ENCODE measurements at regions not wholly inside any gene's neighbourhood (a gene's known extent, or its start where the extent isn't known, plus 50 kb on each side); places are given as distances from the start of the nearest gene placed in this dataset.

DNA sequence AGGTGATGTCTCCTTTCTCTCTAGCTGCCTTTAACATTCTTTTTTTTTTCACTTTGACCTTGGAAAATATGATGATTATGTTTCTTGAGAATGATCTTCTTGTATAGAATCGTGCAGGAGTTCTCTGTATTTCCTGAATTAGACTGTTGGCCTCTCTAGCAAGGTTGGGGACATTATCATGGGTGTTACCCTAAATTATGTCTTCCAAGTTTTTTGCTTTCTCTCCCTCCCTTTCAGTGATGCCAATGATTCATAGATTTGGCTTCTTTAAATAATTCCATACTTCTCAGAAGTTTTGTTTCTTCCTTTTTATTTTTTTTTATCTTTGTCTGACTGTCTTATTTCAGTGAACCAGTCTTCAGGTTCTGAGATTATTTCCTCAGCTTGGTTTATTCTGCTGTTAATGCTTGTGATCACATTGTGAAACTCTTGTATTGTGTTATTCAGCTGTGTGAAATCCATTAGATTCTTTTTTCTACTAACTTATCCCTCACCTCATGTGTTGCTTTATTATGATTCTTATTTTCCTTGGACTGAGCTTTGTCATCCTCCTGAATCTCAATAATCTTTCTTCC lies 268.4 kb upstream of the NRIP1 start:
- intact Hi-C loops (cut with micrococcal nuclease; ENCODE audit: unreplicated experiment) = no loop called here
- no peaks in the 10 kb centered on the region for H3K9me3 ChIP-seq (ENCODE audit: control insufficient read depth, insufficient read depth, low read depth, low read length)
- H3K4me3 ChIP-seq (ENCODE audit: low read depth in 2 of 2, low read length in 2 of 2) = no peak overlapping the region
- no peaks in the 10 kb centered on the region for H3K36me3 ChIP-seq (ENCODE audit: control insufficient read depth, insufficient read depth, low read length)
- in situ Hi-C loops (cut with HindIII; ENCODE audit: low pct_unique_long_range_greater_than_20kb, low sequenced_read_pairs) = no loop called here
- TF ChIP-seq, protein P1, sequence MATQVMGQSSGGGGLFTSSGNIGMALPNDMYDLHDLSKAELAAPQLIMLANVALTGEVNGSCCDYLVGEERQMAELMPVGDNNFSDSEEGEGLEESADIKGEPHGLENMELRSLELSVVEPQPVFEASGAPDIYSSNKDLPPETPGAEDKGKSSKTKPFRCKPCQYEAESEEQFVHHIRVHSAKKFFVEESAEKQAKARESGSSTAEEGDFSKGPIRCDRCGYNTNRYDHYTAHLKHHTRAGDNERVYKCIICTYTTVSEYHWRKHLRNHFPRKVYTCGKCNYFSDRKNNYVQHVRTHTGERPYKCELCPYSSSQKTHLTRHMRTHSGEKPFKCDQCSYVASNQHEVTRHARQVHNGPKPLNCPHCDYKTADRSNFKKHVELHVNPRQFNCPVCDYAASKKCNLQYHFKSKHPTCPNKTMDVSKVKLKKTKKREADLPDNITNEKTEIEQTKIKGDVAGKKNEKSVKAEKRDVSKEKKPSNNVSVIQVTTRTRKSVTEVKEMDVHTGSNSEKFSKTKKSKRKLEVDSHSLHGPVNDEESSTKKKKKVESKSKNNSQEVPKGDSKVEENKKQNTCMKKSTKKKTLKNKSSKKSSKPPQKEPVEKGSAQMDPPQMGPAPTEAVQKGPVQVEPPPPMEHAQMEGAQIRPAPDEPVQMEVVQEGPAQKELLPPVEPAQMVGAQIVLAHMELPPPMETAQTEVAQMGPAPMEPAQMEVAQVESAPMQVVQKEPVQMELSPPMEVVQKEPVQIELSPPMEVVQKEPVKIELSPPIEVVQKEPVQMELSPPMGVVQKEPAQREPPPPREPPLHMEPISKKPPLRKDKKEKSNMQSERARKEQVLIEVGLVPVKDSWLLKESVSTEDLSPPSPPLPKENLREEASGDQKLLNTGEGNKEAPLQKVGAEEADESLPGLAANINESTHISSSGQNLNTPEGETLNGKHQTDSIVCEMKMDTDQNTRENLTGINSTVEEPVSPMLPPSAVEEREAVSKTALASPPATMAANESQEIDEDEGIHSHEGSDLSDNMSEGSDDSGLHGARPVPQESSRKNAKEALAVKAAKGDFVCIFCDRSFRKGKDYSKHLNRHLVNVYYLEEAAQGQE (IDR thresholded peaks at IDR 0.05; ENCODE audit: insufficient read depth in 1 of 2, low read depth in 2 of 2, low read length in 1 of 2) = no peak
- TF ChIP-seq SIN3A (IDR thresholded peaks at IDR 0.05; ENCODE audit: borderline replicate concordance, insufficient read depth, low read depth, low read length) = no peak
- TF ChIP-seq POLR2AphosphoS5 (IDR thresholded peaks at IDR 0.05; ENCODE audit: low read depth, low read length) = no peak
- no peak for TF ChIP-seq TCF7L2 (IDR thresholded peaks at IDR 0.05; ENCODE audit: low read depth, low read length)
- TF ChIP-seq, protein P2, sequence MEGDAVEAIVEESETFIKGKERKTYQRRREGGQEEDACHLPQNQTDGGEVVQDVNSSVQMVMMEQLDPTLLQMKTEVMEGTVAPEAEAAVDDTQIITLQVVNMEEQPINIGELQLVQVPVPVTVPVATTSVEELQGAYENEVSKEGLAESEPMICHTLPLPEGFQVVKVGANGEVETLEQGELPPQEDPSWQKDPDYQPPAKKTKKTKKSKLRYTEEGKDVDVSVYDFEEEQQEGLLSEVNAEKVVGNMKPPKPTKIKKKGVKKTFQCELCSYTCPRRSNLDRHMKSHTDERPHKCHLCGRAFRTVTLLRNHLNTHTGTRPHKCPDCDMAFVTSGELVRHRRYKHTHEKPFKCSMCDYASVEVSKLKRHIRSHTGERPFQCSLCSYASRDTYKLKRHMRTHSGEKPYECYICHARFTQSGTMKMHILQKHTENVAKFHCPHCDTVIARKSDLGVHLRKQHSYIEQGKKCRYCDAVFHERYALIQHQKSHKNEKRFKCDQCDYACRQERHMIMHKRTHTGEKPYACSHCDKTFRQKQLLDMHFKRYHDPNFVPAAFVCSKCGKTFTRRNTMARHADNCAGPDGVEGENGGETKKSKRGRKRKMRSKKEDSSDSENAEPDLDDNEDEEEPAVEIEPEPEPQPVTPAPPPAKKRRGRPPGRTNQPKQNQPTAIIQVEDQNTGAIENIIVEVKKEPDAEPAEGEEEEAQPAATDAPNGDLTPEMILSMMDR (IDR thresholded peaks at IDR 0.05) = no peak
- H3K4me1 ChIP-seq (ENCODE audit: control insufficient read depth, insufficient read depth, low read length) = no peaks in the 10 kb centered on the region
- no peak for ATAC-seq
- no peak overlapping the region for H3K27ac ChIP-seq (ENCODE audit: low read length)
- no peaks in the 10 kb centered on the region for H3K27me3 ChIP-seq (ENCODE audit: control insufficient read depth, insufficient read depth, low read length)
- BruUV-seq (replicated peaks) = no TSS peak
- POLR2A ChIA-PET = no interaction called here
- no peak for DNase-seq (ENCODE audit: low read depth, low spot score)
- CTCF ChIA-PET = no interaction called here

DNA sequence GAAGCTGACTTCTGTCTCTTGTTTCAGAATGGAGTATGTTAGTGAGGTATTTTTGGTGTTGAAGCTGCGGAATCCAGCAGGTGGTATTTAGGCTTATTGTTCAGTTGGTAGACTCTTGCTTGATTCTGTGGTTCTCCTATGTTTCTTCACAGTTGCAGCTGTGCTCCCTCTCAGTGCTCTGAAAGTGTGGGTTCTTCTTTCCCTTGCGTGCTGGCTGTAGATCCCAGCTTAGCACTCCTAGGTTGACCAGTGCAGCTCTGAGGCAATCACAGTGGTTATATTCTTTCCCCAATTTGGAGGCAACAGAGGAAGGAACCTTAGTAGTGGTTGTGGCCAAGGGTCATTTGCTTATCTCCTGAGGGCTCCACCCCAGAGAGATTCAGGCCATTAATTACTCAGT lies 269.2 kb upstream of the NRIP1 start:
- CTCF ChIA-PET = no interaction called here
- Histone ChIP-seq H3K4me1 (ENCODE audit: control insufficient read depth, insufficient read depth, low read length) (no peaks in the 10 kb centered on the region), H3K4me3 (ENCODE audit: low read depth in 2 of 2, low read length in 2 of 2) (no peak overlapping the region), H3K36me3 (ENCODE audit: control insufficient read depth, insufficient read depth, low read length) (no peaks in the 10 kb centered on the region), H3K27me3 (ENCODE audit: control insufficient read depth, insufficient read depth, low read length) (no peaks in the 10 kb centered on the region), H3K9me3 (ENCODE audit: control insufficient read depth, insufficient read depth, low read depth, low read length) (no peaks in the 10 kb centered on the region), H3K27ac (ENCODE audit: low read length) (no peak overlapping the region)
- POLR2A ChIA-PET = no interaction called here
- ATAC-seq (no peak), DNase-seq (ENCODE audit: low read depth, low spot score) (no peak)
- intact Hi-C loops (cut with micrococcal nuclease; ENCODE audit: unreplicated experiment) (no loop called here), in situ Hi-C loops (cut with HindIII; ENCODE audit: low pct_unique_long_range_greater_than_20kb, low sequenced_read_pairs) (no loop called here)
- BruUV-seq (replicated peaks) = no TSS peak
- TF ChIP-seq, protein P1 (IDR thresholded peaks at IDR 0.05; ENCODE audit: insufficient read depth in 1 of 2, low read depth in 2 of 2, low read length in 1 of 2) = no peak
- TF ChIP-seq TCF7L2 (IDR thresholded peaks at IDR 0.05; ENCODE audit: low read depth, low read length) = no peak
- TF ChIP-seq, protein P2 (IDR thresholded peaks at IDR 0.05) = no peak
- TF ChIP-seq SIN3A (IDR thresholded peaks at IDR 0.05; ENCODE audit: borderline replicate concordance, insufficient read depth, low read depth, low read length) = no peak
- TF ChIP-seq POLR2AphosphoS5 (IDR thresholded peaks at IDR 0.05; ENCODE audit: low read depth, low read length) = no peak

All from Panc1 (cell line).